Right cardiac atrium (tissue), 5 donors: ENCODE measurements at regions not wholly inside any gene's neighbourhood (a gene's known extent, or its start where the extent isn't known, plus 50 kb on each side); places are given as distances from the start of the nearest gene placed in this dataset.
"Not testable (repeated sequence)": the region's sequence is repeated elsewhere in the genome, so short reads cannot be mapped to it uniquely, and the experiment has no call there.

Experiments used
- ATAC-seq, 2 donors: fragments of 200-7000 bp; cut with Tn5 transposase; one replicate each; pipeline versions ENCODE4 v1.8.0 to v1.9.1; 2020; ENCODE audit warnings: moderate library complexity in 2 of 2, mild to moderate bottlenecking in 1 of 2
- DNase-seq, 3 donors: peaks; one replicate each; pipeline ENCODE4 v3.0.0-alpha.2; 2020
- H3K27ac ChIP-seq: one replicate; pipeline ENCODE4 v1.5.1; 2013; ENCODE audit warnings: mild to moderate bottlenecking, low read length, control low read depth, moderate library complexity
- H3K27me3 ChIP-seq: one replicate; pipeline ENCODE4 v1.6.1; 2013; ENCODE audit not compliant: control insufficient read depth, insufficient read depth
- H3K4me1 ChIP-seq: one replicate; pipeline ENCODE4 v1.6.1; 2013; ENCODE audit warnings: low read length; ENCODE audit not compliant: control insufficient read depth, insufficient read depth
- H3K4me3 ChIP-seq: one replicate; pipeline ENCODE4 v1.5.1; 2013; ENCODE audit warnings: low read length, control low read depth
- H3K9me3 ChIP-seq: one replicate; pipeline ENCODE4 v1.6.1; 2013; ENCODE audit warnings: low read length; ENCODE audit not compliant: control insufficient read depth
- WGBS: extraction: QIAGEN DNeasy Blood & Tissue Kit; methylation state at CpG from one replicate; pipeline ENCODE4 v1.1.7; 2013; 5-methylcytosine and 5-hydroxymethylcytosine counted together
- intact Hi-C, 4 donors: fragments of 100-400 bp; cut with DNase I; formaldehyde crosslinking; loops; one replicate each; pipeline versions ENCODE4 v1.11.0 to v1.14.0; 2022 to 2023
- donor health status: healthy with polysubstance abuse.
- donor health status: DM: no; HTN: yes; CAD: no.
- donor health status: DM: no; HTN: no; CAD: no.
- donor health status: DM: no; HTN: yes; CAD: no; lungs with severe emphysema.
- donor health status: DM: yes; HTN: yes; CAD: no.

DNA sequence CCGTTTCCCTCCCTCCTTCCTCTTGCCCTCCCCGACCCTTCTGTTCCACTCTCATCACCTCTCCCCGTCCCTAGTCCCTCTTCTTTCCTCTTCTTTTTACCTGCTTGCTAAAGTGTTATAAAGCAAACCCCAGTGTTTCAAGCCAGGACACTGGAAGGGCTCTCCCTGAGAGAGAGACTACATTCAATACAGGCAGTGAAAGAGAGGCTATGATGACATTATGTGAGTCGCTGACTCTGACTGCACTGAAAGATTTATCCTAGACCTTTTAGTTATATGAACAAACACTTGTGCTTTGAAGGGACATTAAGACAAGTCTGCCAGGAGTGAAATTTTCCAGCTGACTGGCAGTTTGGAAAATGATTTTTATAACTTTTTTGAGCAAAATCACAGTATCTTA is 155.7 kb downstream of the S1PR1 start:
- intact Hi-C loops, result no loop called here
- no peaks in the 10 kb centered on the region for H3K9me3 ChIP-seq
- H3K27me3 ChIP-seq, result no peaks in the 10 kb centered on the region
- no peak overlapping the region for H3K4me3 ChIP-seq
- H3K4me1 ChIP-seq, result no peaks in the 10 kb centered on the region
- H3K27ac ChIP-seq, result no peak overlapping the region
- DNase-seq, result no peak
- WGBS, result 69% methylated on average over 4 of the region's 4 CpGs
- no peak for ATAC-seq

DNA sequence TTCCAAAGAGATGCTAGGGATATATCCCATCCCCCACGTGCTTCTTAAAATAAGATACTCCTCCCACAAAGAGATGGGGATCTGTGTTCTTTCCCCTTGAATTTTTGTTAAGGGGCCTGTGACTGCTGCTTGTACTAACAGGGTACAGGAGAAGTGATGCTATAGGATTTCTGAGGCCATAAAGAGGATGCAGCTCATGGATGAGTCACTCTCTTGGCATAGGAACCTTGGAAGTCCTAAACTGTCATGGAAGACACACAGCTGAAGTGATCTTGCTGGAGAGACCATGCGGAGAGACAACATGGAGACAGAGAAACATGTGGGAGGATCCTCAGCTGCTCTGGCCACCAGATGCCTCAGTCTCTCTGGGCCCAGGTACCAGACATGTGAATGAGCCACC is 157.2 kb downstream of the S1PR1 start:
- ATAC-seq (no peak), DNase-seq (no peak)
- Histone ChIP-seq H3K9me3 (no peaks in the 10 kb centered on the region), H3K27me3 (no peaks in the 10 kb centered on the region), H3K4me3 (no peak overlapping the region), H3K4me1 (no peaks in the 10 kb centered on the region), H3K27ac (no peak overlapping the region)
- 68% methylated on average over 2 of the region's 2 CpGs for WGBS
- intact Hi-C loops, result no loop called here

- no peaks in the 10 kb centered on the region for H3K9me3 ChIP-seq
- no peaks in the 10 kb centered on the region for H3K4me1 ChIP-seq
Observed at GRCh38 chr1:101399222-101399621, 162.4 kb downstream of the S1PR1 start.

DNA sequence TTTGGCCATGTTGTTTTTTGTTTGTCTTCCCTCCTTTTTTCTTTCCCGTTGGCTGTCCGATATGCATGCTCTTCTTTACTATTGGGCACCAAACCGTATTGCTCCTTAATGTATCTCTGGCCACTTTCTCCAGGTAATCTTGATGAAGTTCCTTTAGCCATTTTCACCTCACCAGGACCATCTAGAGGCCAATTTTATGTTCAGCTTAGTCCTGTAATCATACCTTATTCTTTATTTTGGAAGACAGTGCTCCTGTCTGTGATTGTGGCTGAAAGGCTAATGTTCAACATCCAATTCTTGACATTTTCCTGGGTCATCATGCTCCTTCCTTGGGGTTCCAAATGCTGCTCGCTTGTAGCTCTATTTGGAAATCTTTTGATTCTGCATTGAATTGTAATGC is 169.5 kb downstream of the S1PR1 start:
- no peak for ATAC-seq
- Histone ChIP-seq H3K27ac (no peak overlapping the region), H3K9me3 (no peaks in the 10 kb centered on the region), H3K27me3 (no peaks in the 10 kb centered on the region), H3K4me3 (no peak overlapping the region), H3K4me1 (no peaks in the 10 kb centered on the region)
- intact Hi-C loops, result no loop called here
- DNase-seq, result no peak
- WGBS, result 86% methylated on average over 4 of the region's 4 CpGs

More at GRCh38 chr1:101399222-101399621, 162.4 kb downstream of the S1PR1 start:
- no peak for DNase-seq
- Histone ChIP-seq H3K4me3 (no peak overlapping the region), H3K27me3 (no peaks in the 10 kb centered on the region), H3K27ac (no peak overlapping the region)
- ATAC-seq, result no peak
- intact Hi-C loops, result no loop called here
- 90% methylated on average over 3 of the region's 3 CpGs for WGBS

GRCh38 chr1:101406681-101407080 is 169.9 kb downstream of the S1PR1 start:
- DNase-seq (no peak), ATAC-seq (no peak)
- 71% methylated on average over 1 of the region's 1 CpG for WGBS
- no peaks in the 10 kb centered on the region for H3K4me1 ChIP-seq
- H3K27me3 ChIP-seq, result no peaks in the 10 kb centered on the region
- intact Hi-C loops, result no loop called here
- no peak overlapping the region for H3K27ac ChIP-seq
- no peak overlapping the region for H3K4me3 ChIP-seq
- H3K9me3 ChIP-seq, result no peaks in the 10 kb centered on the region

GRCh38 chr1:101407505-101408211 is 170.8 kb downstream of the S1PR1 start:
- DNase-seq (no peak), ATAC-seq (no peak)
- WGBS, result 62% methylated on average over 2 of the region's 2 CpGs
- no peak overlapping the region for H3K27ac ChIP-seq
- no peaks in the 10 kb centered on the region for H3K9me3 ChIP-seq
- H3K4me3 ChIP-seq, result no peak overlapping the region
- intact Hi-C loops, result no loop called here
- no peaks in the 10 kb centered on the region for H3K4me1 ChIP-seq
- H3K27me3 ChIP-seq, result no peaks in the 10 kb centered on the region

DNA sequence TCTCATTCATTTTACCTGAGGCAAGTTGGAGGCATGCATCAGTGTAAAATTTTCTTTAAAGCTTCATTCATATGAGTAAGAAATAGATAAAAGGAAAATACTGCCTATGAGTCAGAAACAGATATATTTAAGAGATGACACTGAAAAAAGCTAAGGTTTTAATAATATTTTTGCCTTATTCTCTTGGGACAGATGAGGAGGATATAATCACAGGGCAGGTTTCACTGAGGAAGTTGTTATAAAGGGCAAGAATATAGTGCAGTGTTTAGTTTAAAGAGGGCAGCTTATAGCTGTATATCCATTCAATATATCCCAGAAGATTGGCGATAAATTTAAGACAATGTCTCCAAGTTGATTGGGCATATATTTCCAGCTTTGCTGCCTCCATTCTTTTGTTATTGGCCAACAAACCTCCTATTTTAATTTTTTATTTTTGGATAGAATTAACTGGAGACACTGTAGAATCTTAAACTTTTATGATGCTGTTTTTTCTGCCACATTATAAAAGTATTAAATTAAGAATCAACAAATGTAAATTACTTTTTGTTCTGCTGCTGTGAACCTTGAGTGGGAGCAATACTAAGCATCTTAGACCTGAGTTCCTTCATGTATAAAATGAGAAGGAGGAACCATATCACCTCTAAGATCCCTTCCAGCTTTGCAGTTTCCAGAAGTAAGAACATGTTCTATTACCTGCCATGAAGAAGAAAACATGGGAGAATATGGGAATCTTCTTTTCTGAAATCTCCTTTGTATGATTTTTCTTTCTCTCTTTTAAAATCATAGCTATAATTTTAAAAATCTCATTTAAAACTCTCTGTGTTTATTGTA is 171.6 kb downstream of the S1PR1 start:
- Histone ChIP-seq H3K27ac (no peak overlapping the region), H3K27me3 (no peaks in the 10 kb centered on the region), H3K9me3 (no peaks in the 10 kb centered on the region), H3K4me1 (no peaks in the 10 kb centered on the region), H3K4me3 (no peak overlapping the region)
- ATAC-seq (no peak), DNase-seq (no peak)
- intact Hi-C loops, result no loop called here
- 98% methylated on average over 1 of the region's 1 CpG for WGBS

DNA sequence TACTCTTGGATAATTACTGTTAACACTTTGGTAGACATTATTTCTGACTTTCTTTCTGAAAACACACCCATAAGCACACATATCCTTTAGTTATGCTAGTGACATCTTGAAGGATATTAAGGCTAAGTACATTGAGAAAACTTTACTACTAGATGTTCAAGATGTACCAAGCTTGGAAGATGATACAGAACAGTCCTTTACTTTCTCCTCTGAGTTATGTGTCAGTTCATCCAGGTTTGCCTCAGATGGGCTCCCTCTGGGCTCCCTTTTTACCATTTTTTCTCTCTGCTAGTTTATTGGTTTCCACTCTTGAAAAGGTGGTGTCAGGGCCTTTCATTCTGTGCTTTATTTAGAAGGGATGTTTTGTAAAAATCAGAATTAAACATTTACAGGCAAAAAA is 172.3 kb downstream of the S1PR1 start:
- no peaks in the 10 kb centered on the region for H3K9me3 ChIP-seq
- ATAC-seq (no peak), DNase-seq (no peak)
- intact Hi-C loops, result no loop called here
- no peak overlapping the region for H3K4me3 ChIP-seq
- no peak overlapping the region for H3K27ac ChIP-seq
- no peaks in the 10 kb centered on the region for H3K27me3 ChIP-seq
- no peaks in the 10 kb centered on the region for H3K4me1 ChIP-seq

GRCh38 chr1:101410048-101410878 is 173.4 kb downstream of the S1PR1 start:
- ATAC-seq (no peak), DNase-seq (no peak)
- Histone ChIP-seq H3K27me3 (no peaks in the 10 kb centered on the region), H3K9me3 (no peaks in the 10 kb centered on the region), H3K27ac (no peak overlapping the region), H3K4me3 (no peak overlapping the region), H3K4me1 (no peaks in the 10 kb centered on the region)
- intact Hi-C loops, result no loop called here
- 20% methylated on average over 3 of the region's 3 CpGs for WGBS

DNA sequence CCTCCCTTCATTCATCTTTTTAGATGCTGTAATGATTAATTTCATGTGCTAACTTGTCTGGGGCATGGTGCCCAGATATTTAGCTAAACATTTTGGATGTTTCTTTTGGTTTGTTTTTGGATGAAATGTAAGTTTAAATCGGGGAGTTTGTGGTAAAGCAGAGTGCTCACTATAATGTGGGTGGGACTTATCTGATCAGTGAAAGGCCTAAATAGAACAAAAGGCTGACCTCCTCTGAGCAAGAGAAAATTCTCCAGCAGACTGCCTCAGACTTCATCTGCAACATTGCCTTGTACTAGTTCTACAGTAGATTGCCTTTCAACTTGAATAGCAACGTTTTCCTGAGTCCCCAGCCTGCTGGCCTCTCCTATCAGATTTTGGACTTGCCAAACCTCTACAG is 183.6 kb downstream of the S1PR1 start:
- WGBS, result 18% methylated on average over 2 of the region's 2 CpGs
- ATAC-seq (no peak), DNase-seq (no peak)

DNA sequence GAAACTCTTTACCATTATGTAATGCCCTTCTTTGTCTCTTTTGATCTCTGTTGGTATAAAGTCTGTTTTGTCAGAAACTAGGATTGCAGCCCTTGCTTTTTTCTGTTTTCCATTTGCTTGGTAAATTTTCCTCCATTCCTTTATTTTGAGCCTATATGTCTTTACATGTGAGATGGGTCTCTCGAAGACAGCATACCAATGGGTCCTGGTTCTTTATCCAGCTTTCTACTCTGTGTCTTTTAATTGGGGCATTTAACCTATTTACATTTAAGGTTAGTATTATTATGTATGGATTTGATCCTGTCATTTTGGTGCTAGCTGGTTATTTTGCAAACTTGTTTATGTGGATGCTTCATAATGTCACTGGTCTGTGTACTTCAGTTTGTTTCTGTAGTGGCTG is 191.3 kb downstream of the S1PR1 start:
- ATAC-seq, H3K27me3 ChIP-seq, DNase-seq, H3K4me3 ChIP-seq, H3K27ac ChIP-seq, H3K4me1 ChIP-seq, intact Hi-C loops, H3K9me3 ChIP-seq: not testable (repeated sequence)
- WGBS, result 97% methylated on average over 1 of the region's 1 CpG

More for the DNA sequence above, 183.6 kb downstream of the S1PR1 start:
- Histone ChIP-seq H3K27ac (no peak overlapping the region), H3K9me3 (no peaks in the 10 kb centered on the region), H3K4me3 (no peak overlapping the region), H3K4me1 (no peaks in the 10 kb centered on the region), H3K27me3 (no peaks in the 10 kb centered on the region)
- intact Hi-C loops, result no loop called here
